Heart right ventricle (tissue), 16 donors: ENCODE measurements at regions not wholly inside any gene's neighbourhood (a gene's known extent, or its start where the extent isn't known, plus 50 kb on each side); places are given as distances from the start of the nearest gene placed in this dataset.
A peak's percentile ranks its signal among the peaks of the same experiment; 100 is the strongest.

Source experiments
- ATAC-seq, 8 donors: fragments of 200-7000 bp; cut with Tn5 transposase; one replicate each; pipeline ENCODE4 v1.9.1; 2020; ENCODE audit warnings: mild to moderate bottlenecking in 8 of 8, moderate library complexity in 8 of 8, moderate number of reproducible peaks in 1 of 8
- DNase-seq, 2 donors: peaks; one replicate each; pipeline ENCODE4 v3.0.0-alpha.2; 2020
- H3K27ac ChIP-seq, 10 donors: fragments of 200-600 bp; sonication (generic) in 2 of 10; one replicate each; pipeline versions ENCODE4 v1.5.0 to v1.8.0; 2020 to 2022; ENCODE audit warnings: mild to moderate bottlenecking in 3 of 10
- H3K27me3 ChIP-seq, 7 donors: fragments of 200-600 bp; one replicate each; pipeline ENCODE4 v1.8.0; 2021 to 2022; ENCODE audit warnings: mild to moderate bottlenecking in 2 of 7
- H3K36me3 ChIP-seq, 9 donors: fragments of 200-600 bp; sonication (generic) in 1 of 9; one replicate each; pipeline versions ENCODE4 v1.5.0 to v1.8.0; 2020 to 2022; ENCODE audit warnings: mild to moderate bottlenecking in 2 of 9
- H3K4me1 ChIP-seq, 9 donors: fragments of 200-600 bp; sonication (generic) in 1 of 9; one replicate each; pipeline versions ENCODE4 v1.5.0 to v1.8.0; 2020 to 2022; ENCODE audit warnings: mild to moderate bottlenecking in 4 of 9
- H3K4me3 ChIP-seq, 10 donors: fragments of 200-600 bp; sonication (generic) in 2 of 10; one replicate each; pipeline versions ENCODE4 v1.5.0 to v1.8.0; 2020 to 2022; ENCODE audit warnings: mild to moderate bottlenecking in 7 of 10, moderate library complexity in 2 of 10
- H3K9me3 ChIP-seq, 11 donors: fragments of 200-600 bp in 10 of 11; sonication (generic) in 2 of 11; one replicate each; pipeline versions ENCODE4 v1.5.0 to v1.8.0; 2013 to 2022; ENCODE audit warnings: mild to moderate bottlenecking in 2 of 11, control low read depth in 1 of 11, moderate library complexity in 1 of 11
- CTCF ChIP-seq, 9 donors: fragments of 200-600 bp; sonication (generic) in 2 of 9; IDR thresholded peaks; one replicate each; pipeline versions ENCODE4 v1.5.0 to v1.8.0; 2021 to 2022; ENCODE audit warnings: antibody characterized with exemption in 9 of 9, mild to moderate bottlenecking in 5 of 9, moderate library complexity in 1 of 9
- WGBS, 2 donors: extraction: QIAGEN DNeasy Blood & Tissue Kit; methylation state at CpG; one replicate each; pipeline ENCODE4 v1.1.7; 2013; ENCODE audit warnings: inconsistent platforms in 1 of 2; 5-methylcytosine and 5-hydroxymethylcytosine counted together
- intact Hi-C, 10 donors: fragments of 100-400 bp; cut with DNase I; formaldehyde crosslinking; loops; one replicate each; pipeline versions ENCODE4 v1.11.1 to v1.14.2; 2022
- donor health status: Arrhythmogenic right ventricular cardiomyopathy.
- donor health status: ischemic (EF 13 %, LVEDD 7.1; RV severe dilation, severe dysfunction).
- donor health status: healthy with polysubstance abuse.
- donor health status: DM: no; HTN: yes; CAD: no.
- donor health status: DM: no; HTN: no; CAD: no.
- donor health status: ischemic (EF 25% LVEDD 6.9; RV normal size, moderate dysfunction).
- donor health status: ischemic (EF 25% LVEDD 5.7; RV mildly dilated, moderate dysfunction).
- donor health status: healthy.
- donor health status: DM: yes; HTN: yes; CAD: no.
- donor health status: Ischemic cardiomyopathy.
- donor health status: ischemic (EF 35%, LVEDD 5.7; RV mildly dilated, moderate dysfunction).
- donor health status: nonischemic (EF 11% LVEDD 7.7; RV severe dilation, severe dysfunction).
- donor health status: DM: yes; HTN: yes; CAD: no.
- donor health status: PGD.
- donor health status: ischemic (EF 29% LVEDD 5.4; RV normal size, mild dysfunction).
- donor health status: nonischemic (EF 23%, LVEDD 6.1; RV moderate dilation, normal function).

- Histone ChIP-seq H3K9me3 (no peaks in the 10 kb centered on the region), H3K27me3 (no peaks in the 10 kb centered on the region), H3K36me3 (peaks cover 0 to 16% (median 0%) of the 10 kb centered on the region in 9 donors), H3K4me3 (no peak overlapping the region), H3K4me1 (peaks cover 0 to 40% (median 19%) of the 10 kb centered on the region in 9 donors), H3K27ac (no peak overlapping the region)
- WGBS, 2 donors: 79 to 86% methylated on average over 1 of the region's 1 CpG
- intact Hi-C loops: loop anchor here in 3 of 10 donors (10.0 kb wide), 3 partner anchors 163 to 673 kb away; no protein-coding TSS in a partner anchor
- ATAC-seq: no peak
- no peak for TF ChIP-seq CTCF (IDR thresholded peaks at IDR 0.05)
- DNase-seq: no peak
These were observed 59.6 kb upstream of the PRDX6 start for GRCh38 chr1:173417563-173417962.

DNA sequence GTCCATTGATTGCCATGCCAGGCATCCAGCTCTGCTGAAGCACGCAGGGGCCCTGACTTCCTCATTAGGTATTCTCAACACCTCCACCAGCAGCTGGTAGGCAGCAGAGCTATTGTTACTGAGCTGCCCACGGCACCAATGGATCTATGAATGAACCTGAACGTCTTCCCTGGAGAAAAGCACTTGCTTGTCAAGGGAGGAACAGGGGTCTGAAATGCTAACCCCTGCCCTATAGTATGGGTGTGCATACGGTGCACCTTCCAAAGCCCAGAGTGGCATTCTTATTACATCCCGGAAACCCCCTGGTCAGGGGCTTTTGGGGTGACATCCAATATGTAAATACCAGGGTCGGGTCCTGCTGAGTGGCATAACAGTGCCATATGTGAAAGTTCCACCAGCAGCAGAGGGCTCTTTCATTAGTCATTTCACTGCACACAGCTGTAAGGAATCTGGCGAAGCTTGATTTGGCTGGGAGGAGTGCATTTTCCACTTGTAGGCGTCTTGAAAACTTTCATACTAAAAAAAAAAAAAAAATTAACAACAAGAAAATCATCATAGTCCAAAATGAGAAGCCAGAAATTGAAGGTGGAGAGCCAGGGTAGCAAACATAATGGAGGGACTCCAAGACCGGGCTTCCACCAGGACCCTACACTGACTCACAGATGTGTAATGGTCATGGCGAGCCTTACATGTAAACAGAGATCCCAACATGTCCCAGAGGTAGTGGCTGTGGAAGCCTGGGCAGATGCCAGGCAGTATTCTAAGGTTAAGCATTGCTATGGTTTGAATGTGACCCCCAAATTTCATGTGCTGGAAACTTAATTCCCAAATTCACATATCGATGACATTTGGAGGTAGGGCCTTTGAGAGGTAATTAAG is 58.8 kb upstream of the PRDX6 start:
- ATAC-seq (peak in 1 of 8 donors; percentile 31), DNase-seq (no peak)
- no peaks in the 10 kb centered on the region for H3K9me3 ChIP-seq
- H3K27me3 ChIP-seq: no peaks in the 10 kb centered on the region
- H3K36me3 ChIP-seq: peaks cover 0 to 17% (median 0%) of the 10 kb centered on the region in 9 donors
- peaks cover 0 to 35% (median 16%) of the 10 kb centered on the region in 9 donors for H3K4me1 ChIP-seq
- TF ChIP-seq CTCF (IDR thresholded peaks at IDR 0.05): no peak
- H3K4me3 ChIP-seq: no peak overlapping the region
- no peak overlapping the region for H3K27ac ChIP-seq
- 85 to 88% methylated on average over 11 of the region's 11 CpGs for WGBS, 2 donors
- intact Hi-C loops: loop anchor here in 3 of 10 donors (10.0 kb wide), 3 partner anchors 164 to 674 kb away; no protein-coding TSS in a partner anchor

- intact Hi-C loops: loop anchor here in 7 of 10 donors (2.0 to 10.0 kb wide), 7 partner anchors 404 to 794 kb away; partner anchors contain the start of genes CENPL (in 1 of the 7) and DARS2 (in 1 of the 7)
- WGBS, 2 donors: 13 to 15% methylated on average over 7 of the region's 7 CpGs
- Histone ChIP-seq H3K27me3 (no peaks in the 10 kb centered on the region), H3K36me3 (peaks cover 0 to 17% (median 0%) of the 10 kb centered on the region in 9 donors), H3K9me3 (no peaks in the 10 kb centered on the region), H3K4me3 (peak overlapping the region in 1 of 10 donors; percentile 20), H3K4me1 (peaks cover 0 to 27% (median 3%) of the 10 kb centered on the region in 9 donors), H3K27ac (peak overlapping the region in 1 of 10 donors; percentile 30)
- peak; percentile 23 to 54 for DNase-seq
- ATAC-seq: peak; percentile 84 to 93 (median 88)
- peak; percentile 84 to 93 (median 91) for TF ChIP-seq CTCF (IDR thresholded peaks at IDR 0.05)
These were observed 56.8 kb upstream of the PRDX6 start for GRCh38 chr1:173420330-173420806.

DNA sequence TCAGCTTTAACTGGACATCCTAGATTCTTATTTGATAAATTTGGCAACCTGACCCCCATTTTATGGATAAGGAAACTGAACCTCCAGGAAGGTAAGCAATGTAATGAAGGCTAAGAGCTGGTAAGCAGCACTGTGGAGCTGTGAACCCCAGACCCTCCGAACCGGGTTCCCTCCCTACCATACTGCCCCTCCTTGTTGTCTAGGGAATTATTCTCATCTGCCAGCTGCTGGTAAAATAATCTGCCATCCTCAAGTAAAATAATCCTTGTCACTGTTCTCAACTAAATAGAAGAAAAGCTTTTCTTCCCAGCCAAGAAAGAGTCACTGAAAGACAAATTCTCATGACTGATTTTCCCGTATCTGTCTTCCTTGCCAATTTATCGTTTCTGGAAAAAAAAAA is 55.8 kb upstream of the PRDX6 start:
- Histone ChIP-seq H3K27ac (no peak overlapping the region), H3K27me3 (no peaks in the 10 kb centered on the region), H3K9me3 (no peaks in the 10 kb centered on the region), H3K4me3 (no peak overlapping the region), H3K36me3 (peaks cover 0 to 17% (median 0%) of the 10 kb centered on the region in 9 donors), H3K4me1 (peaks cover 0 to 27% (median 3%) of the 10 kb centered on the region in 9 donors)
- no peak for ATAC-seq
- TF ChIP-seq CTCF (IDR thresholded peaks at IDR 0.05): no peak
- intact Hi-C loops: loop anchor here in 7 of 10 donors (2.0 to 10.0 kb wide), 7 partner anchors 404 to 794 kb away; partner anchors contain the start of genes CENPL (in 1 of the 7) and DARS2 (in 1 of the 7)
- WGBS, 2 donors: 78 to 88% methylated on average over 4 of the region's 4 CpGs
- DNase-seq: no peak
